COLO668 (cell line): ENCODE measurements at regions not wholly inside any gene's neighbourhood (a gene's known extent, or its start where the extent isn't known, plus 50 kb on each side); places are given as distances from the start of the nearest gene placed in this dataset.

Experiments
- DNase-seq: peaks from one replicate; lab custom pipeline; 2025; ENCODE audit not compliant: unreplicated experiment; lab: John Stamatoyannopoulos, UW

GRCh38 chr11:23233075-23233474 lies 372.8 kb upstream of the CCDC179 start:
- DNase-seq = no peak

GRCh38 chr11:23236826-23237555 lies 376.7 kb upstream of the CCDC179 start:
- DNase-seq = no peak

- DNase-seq = no peak
Measured at GRCh38 chr11:23252426-23252825, 392.2 kb upstream of the CCDC179 start.

GRCh38 chr11:23257088-23257487 lies 396.8 kb upstream of the CCDC179 start:
- no peak for DNase-seq

GRCh38 chr11:23257556-23257955 lies 397.3 kb upstream of the CCDC179 start:
- DNase-seq = no peak

- no peak for DNase-seq
Measured at GRCh38 chr11:23263466-23263865, 403.2 kb upstream of the CCDC179 start.

- DNase-seq = no peak
Measured at GRCh38 chr11:23272095-23272494, 411.8 kb upstream of the CCDC179 start.

GRCh38 chr11:23278121-23278520 lies 417.8 kb upstream of the CCDC179 start:
- DNase-seq = no peak

GRCh38 chr11:23280088-23280487 lies 419.8 kb upstream of the CCDC179 start:
- no peak for DNase-seq

- DNase-seq = no peak
Measured at GRCh38 chr11:23283666-23284065, 423.4 kb upstream of the CCDC179 start.

GRCh38 chr11:23284631-23285030 lies 424.4 kb upstream of the CCDC179 start:
- DNase-seq = no peak

GRCh38 chr11:23288003-23288783 lies 427.9 kb upstream of the CCDC179 start:
- DNase-seq = no peak

GRCh38 chr11:23295241-23295640 lies 435.0 kb upstream of the CCDC179 start:
- DNase-seq = no peak

- DNase-seq = no peak
Measured at GRCh38 chr11:23308041-23308440, 447.8 kb upstream of the CCDC179 start.

- no peak for DNase-seq
Measured at GRCh38 chr11:23310276-23310675, 450.0 kb upstream of the CCDC179 start.

GRCh38 chr11:23311986-23312940 lies 452.0 kb upstream of the CCDC179 start:
- DNase-seq = no peak

GRCh38 chr11:23313001-23313400 lies 452.7 kb upstream of the CCDC179 start:
- no peak for DNase-seq

GRCh38 chr11:23314162-23314561 lies 453.9 kb upstream of the CCDC179 start:
- DNase-seq = no peak

GRCh38 chr11:23315286-23315685 lies 455.0 kb upstream of the CCDC179 start:
- no peak for DNase-seq

- no peak for DNase-seq
Measured at GRCh38 chr11:23317816-23318215, 457.5 kb upstream of the CCDC179 start.

- DNase-seq = no peak
Measured at GRCh38 chr11:23318670-23319069, 458.4 kb upstream of the CCDC179 start.
